HFFc6 (cell line): ENCODE measurements at regions not wholly inside any gene's neighbourhood (a gene's known extent, or its start where the extent isn't known, plus 50 kb on each side); places are given as distances from the start of the nearest gene placed in this dataset.

Experiments
- DNase-seq: peaks from one replicate; pipeline ENCODE4 v3.0.0-alpha.2; 2018
- H3K27ac Mint-ChIP-seq: 2 replicates; pipeline ENCODE4 v1.8.0; 2020; ENCODE audit warnings: mild to moderate bottlenecking, mixed read lengths
- H3K27me3 Mint-ChIP-seq: 2 replicates; pipeline ENCODE4 v1.8.0; 2021; ENCODE audit warnings: mild to moderate bottlenecking, moderate library complexity, mixed read lengths; ENCODE audit not compliant: insufficient read depth
- H3K36me3 Mint-ChIP-seq: 2 replicates; pipeline ENCODE4 v1.8.0; 2021; ENCODE audit warnings: low read depth, mixed read lengths
- H3K4me1 Mint-ChIP-seq: 2 replicates; pipeline ENCODE4 v1.8.0; 2020; ENCODE audit warnings: low read depth, mixed read lengths
- H3K4me3 Mint-ChIP-seq: 2 replicates; pipeline ENCODE4 v1.8.0; 2020; ENCODE audit warnings: mild to moderate bottlenecking, moderate library complexity, mixed read lengths
- H3K9me3 Mint-ChIP-seq: 2 replicates; pipeline ENCODE4 v1.8.0; 2020; ENCODE audit warnings: mild to moderate bottlenecking, mixed read lengths
- TF ChIP-seq, protein P1 (sequence below): fragments of 200-600 bp; sonication (generic); IDR thresholded peaks from 2 replicates; pipeline ENCODE4 v1.5.0; 2021; ENCODE audit warnings: antibody characterized with exemption, mild to moderate bottlenecking

DNA sequence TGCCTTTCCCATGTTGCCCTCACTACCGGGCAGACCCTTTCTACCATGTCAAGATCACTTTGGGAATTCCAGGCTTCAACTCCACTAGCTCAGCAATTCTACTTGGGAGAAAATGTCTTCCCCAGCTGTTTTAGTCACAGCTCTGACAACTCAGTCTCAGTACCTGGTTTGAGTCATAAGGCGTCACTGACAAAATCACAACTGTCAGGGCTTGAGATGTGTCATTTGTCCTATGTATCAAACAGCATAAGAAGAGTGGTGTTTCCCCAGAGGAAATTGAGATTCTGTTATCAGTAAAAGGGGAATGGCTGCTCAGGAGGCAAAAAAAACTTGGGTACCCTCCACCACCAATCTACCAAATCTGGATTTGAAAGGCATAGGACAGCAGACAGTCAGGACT lies 594.9 kb upstream of the SUCLG2 start:
- no peak overlapping the region for H3K27ac Mint-ChIP-seq
- TF ChIP-seq, protein P1, sequence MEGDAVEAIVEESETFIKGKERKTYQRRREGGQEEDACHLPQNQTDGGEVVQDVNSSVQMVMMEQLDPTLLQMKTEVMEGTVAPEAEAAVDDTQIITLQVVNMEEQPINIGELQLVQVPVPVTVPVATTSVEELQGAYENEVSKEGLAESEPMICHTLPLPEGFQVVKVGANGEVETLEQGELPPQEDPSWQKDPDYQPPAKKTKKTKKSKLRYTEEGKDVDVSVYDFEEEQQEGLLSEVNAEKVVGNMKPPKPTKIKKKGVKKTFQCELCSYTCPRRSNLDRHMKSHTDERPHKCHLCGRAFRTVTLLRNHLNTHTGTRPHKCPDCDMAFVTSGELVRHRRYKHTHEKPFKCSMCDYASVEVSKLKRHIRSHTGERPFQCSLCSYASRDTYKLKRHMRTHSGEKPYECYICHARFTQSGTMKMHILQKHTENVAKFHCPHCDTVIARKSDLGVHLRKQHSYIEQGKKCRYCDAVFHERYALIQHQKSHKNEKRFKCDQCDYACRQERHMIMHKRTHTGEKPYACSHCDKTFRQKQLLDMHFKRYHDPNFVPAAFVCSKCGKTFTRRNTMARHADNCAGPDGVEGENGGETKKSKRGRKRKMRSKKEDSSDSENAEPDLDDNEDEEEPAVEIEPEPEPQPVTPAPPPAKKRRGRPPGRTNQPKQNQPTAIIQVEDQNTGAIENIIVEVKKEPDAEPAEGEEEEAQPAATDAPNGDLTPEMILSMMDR = no peak
- H3K4me1 Mint-ChIP-seq = no peaks in the 10 kb centered on the region
- H3K36me3 Mint-ChIP-seq = peaks cover 14% of the 10 kb centered on the region
- no peak for DNase-seq
- no peak overlapping the region for H3K4me3 Mint-ChIP-seq
- H3K9me3 Mint-ChIP-seq = peaks cover 37% of the 10 kb centered on the region
- no peaks in the 10 kb centered on the region; the same call in 1 of the 2 replicates for H3K27me3 Mint-ChIP-seq

DNA sequence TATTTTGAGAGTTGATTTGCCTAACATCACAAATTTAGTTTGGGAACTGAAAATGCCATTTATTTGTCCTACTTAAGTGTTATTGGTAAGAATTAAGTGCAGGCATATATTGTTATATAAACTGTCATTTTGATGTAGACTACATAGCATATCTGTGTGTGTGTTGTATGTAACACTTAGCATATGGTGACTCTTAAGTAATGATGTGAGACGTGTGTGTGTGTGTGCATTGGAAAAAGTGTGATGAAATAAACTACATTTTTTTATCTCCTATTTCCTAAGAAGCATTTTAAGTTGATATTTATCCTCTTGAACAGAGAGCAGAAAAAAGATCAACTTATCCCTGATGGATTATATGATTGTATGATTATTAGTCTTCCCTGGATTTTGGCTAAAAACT lies 588.2 kb upstream of the SUCLG2 start:
- no peaks in the 10 kb centered on the region for H3K4me1 Mint-ChIP-seq

DNA sequence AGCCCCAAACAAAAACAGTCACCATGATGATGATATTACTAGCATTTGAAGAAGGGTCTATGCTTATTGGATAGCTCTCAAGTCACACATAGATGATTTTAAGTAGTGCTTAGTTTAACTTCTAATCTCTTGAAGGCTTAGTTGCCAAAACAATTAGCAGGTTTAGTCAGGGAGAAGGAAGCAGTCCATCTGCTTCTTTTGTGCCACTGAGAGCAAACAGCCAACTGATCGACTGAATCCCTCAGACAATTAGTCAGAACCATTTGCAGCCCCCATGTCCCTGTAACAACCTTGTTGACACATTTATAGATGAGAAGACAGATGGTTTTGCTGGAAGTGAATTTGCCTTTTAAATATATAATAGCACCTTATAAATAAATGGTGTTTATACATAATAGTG lies 585.1 kb upstream of the SUCLG2 start:
- no peaks in the 10 kb centered on the region for H3K36me3 Mint-ChIP-seq
- peaks cover 14% of the 10 kb centered on the region for H3K9me3 Mint-ChIP-seq
- no peaks in the 10 kb centered on the region; the same call in 1 of the 2 replicates for H3K27me3 Mint-ChIP-seq
- TF ChIP-seq, protein P1 = no peak
- no peak overlapping the region for H3K4me3 Mint-ChIP-seq
- DNase-seq = no peak
- H3K27ac Mint-ChIP-seq = no peak overlapping the region
- no peaks in the 10 kb centered on the region for H3K4me1 Mint-ChIP-seq

More for the DNA sequence above, 588.2 kb upstream of the SUCLG2 start:
- Mint-ChIP-seq H3K4me3 (no peak overlapping the region), H3K27me3 (no peaks in the 10 kb centered on the region), H3K9me3 (peaks cover 15% of the 10 kb centered on the region), H3K36me3 (peaks cover 8% of the 10 kb centered on the region), H3K27ac (no peak overlapping the region)
- no peak for DNase-seq
- TF ChIP-seq, protein P1 = no peak

DNA sequence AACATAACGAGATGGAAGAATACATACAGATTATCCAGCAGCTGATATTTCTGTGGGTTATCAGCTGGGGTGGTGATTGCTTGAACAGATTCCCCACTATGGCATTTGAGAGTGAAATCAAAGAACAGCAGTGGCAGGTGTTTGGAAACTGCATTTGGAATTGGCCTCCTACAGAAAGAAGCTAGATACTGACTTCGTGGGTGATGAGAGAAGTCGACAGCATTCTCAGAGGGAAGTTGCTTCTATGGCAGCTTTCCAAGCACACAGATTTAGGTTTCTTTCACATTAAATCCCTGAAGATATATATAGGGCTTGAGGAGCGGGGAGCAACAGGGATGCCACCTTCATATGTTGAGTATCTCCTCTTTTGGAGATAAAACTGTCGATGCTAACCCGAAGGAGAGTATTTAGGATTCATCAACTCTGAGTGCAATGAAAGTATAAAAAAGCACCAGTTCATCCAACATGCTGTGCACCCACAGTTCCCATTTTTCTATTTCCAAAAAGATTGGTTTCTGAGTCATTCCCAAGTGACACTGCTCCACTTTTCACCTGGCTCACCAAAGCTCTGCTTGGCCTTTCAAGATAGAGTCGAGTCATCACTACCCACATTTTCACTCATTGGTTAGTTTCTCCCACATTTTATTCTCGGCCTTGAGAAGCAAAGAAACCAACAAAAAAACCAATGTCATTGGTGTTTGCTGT lies 579.8 kb upstream of the SUCLG2 start:
- Mint-ChIP-seq H3K4me3 (no peak overlapping the region), H3K27ac (no peak overlapping the region), H3K27me3 (no peaks in the 10 kb centered on the region; the same call in 1 of the 2 replicates), H3K36me3 (no peaks in the 10 kb centered on the region), H3K9me3 (peaks cover 31% of the 10 kb centered on the region), H3K4me1 (no peaks in the 10 kb centered on the region)
- no peak for DNase-seq
- TF ChIP-seq, protein P1 = no peak

DNA sequence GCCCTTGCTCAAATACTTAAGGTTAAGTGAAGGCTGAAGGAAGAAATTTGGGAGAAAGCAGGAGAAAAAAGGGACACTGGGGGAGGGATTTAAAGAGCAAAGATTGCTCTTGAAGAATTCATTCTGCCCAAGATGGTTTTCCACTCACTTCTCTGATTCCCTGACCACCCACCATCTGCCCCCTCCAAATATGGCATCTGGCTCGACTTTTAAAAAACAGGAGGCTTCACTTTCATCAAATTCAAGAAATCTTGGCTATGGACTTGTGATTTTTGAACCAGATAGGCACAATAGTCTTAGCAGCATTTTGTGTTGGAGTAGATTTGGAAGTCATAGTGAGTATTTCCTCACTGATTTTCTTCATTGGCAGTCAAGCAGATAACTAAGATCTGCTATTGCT lies 574.4 kb upstream of the SUCLG2 start:
- H3K27ac Mint-ChIP-seq = no peak overlapping the region
- H3K9me3 Mint-ChIP-seq = peaks cover 38% of the 10 kb centered on the region
- no peak overlapping the region for H3K4me3 Mint-ChIP-seq
- no peak for DNase-seq
- no peaks in the 10 kb centered on the region for H3K4me1 Mint-ChIP-seq
- TF ChIP-seq, protein P1 = no peak
- H3K27me3 Mint-ChIP-seq = no peaks in the 10 kb centered on the region
- H3K36me3 Mint-ChIP-seq = no peaks in the 10 kb centered on the region
